SW 1271 (cell line): ENCODE measurements at regions not wholly inside any gene's neighbourhood (a gene's known extent, or its start where the extent isn't known, plus 50 kb on each side); places are given as distances from the start of the nearest gene placed in this dataset.

Source experiments
- DNase-seq, 2 experiments: peaks; one replicate each; lab custom pipeline; 2025; lab: John Stamatoyannopoulos, UW

DNA sequence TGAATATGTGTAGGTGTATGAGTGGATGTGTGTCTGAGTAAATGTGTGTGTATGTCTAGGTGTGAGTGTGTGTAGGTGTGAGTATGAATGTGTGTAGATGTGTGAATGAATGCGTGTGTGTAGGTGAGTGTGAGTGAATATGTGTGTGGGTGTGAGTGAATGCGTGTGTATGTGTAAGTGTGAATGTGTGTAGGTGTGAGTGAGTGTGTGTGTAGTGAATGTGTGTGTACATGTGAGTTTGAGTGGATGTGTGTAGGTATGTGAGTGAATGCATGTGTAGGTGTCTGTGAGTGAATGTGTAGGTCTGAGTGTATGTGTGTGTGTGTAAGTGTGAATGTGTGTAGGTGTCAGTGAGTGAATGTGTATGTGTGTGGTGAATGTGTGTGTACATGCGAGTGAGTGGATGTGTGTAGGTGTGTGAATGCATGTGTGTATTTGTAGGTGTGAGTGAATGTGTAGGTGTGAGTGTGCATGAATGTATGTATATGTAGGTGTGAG is 201.0 kb upstream of the ZNF536 start:
- no peak for DNase-seq

DNA sequence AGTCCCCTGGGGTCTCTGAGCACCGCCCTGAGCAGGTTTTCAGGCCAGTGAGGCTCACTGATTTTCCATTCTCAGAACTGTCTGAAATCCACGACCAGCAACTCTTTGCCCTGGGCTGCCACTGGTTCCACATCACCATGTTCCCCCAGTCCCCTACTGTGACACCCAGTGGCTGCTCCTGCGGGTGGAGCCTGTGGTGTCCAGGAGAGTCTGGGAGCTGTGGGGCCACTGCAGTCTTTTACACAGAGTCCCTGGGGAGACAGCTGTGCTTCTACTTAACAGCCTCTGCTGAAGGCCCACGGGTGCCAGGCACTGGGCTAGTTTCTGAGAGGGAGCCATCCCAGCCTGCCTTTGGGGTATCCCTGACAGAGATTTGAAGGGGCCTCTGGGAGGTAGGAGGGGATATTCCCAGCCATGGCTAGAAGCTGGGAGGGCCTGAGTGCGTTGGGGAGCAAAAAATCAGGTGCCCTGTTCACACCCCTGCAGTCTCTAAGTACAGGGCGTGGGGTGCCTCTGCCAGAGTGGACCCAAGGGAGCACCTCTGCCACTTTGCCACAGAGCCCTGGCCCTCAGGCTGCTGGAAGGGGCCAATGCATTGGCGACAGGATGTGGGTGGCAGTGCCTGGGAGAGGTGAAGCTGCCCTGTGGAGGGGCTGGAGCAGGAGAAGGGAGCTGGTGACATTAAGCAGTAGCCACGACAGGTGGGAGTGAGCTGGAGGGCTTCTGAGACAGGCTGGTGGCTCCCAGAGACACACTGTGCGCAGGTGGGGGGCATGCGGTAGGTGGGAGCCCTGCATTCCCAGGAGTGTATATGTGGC is 200.2 kb upstream of the ZNF536 start:
- DNase-seq, result no peak

- DNase-seq, result no peak
These were observed 199.5 kb upstream of the ZNF536 start for GRCh38 chr19:30172613-30173242.

DNA sequence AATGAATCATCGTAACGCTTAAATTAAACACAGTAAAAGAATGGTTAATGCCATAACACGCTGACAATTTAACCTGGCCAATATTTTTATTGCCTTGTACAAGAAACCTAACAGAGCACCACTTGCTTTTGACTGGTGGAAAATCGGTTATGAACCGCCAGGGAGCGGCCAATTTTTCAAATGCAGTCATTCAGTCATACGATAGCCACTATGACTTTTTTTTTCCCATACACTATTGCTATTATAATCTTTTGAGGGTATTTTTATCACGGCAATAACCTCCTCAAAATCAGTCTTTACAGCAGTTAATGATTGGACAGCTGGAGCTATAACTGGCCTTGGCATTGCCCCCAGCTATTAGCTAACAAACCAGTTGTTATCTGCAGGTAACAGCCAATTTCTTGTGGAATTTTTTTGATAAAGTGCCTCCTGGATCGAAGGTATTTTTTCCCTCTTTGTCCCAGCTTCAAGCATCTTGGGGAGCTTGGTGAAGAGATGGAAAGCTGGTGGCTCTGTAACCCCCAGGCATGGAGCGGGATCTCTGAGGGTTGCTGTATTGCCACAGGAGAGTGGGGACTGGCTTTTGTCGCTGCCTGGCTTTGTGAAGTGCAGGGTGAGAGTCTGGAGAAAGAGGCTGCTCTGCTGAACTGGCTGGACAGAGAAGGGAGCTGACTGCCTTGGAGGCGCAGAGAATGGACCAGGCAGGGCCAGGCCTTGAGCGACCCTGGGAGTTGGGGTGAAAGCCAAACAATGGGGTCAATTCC is 198.4 kb upstream of the ZNF536 start:
- DNase-seq, result no peak

- DNase-seq, result no peak
These were observed 197.9 kb upstream of the ZNF536 start for GRCh38 chr19:30174357-30174645.

DNA sequence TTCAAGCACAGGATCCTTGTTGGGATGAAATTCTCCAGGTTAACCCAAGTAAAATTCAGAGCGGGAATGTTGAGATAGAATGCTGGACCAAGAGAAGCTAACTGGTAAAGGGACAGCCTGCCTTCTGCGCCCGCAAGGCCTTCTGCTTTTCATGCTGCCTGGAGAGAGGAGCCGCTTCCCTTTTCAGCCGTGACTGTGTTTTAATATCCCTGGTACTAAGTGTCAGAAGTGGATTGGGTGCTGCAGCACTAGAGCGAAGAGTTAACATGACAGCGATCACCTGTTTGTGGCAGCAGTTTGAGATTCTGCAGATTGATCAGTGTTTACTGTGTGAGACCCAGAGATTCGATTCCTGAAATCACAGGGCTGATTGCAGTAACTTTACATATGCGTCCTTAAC is 197.4 kb upstream of the ZNF536 start:
- DNase-seq, result no peak

DNA sequence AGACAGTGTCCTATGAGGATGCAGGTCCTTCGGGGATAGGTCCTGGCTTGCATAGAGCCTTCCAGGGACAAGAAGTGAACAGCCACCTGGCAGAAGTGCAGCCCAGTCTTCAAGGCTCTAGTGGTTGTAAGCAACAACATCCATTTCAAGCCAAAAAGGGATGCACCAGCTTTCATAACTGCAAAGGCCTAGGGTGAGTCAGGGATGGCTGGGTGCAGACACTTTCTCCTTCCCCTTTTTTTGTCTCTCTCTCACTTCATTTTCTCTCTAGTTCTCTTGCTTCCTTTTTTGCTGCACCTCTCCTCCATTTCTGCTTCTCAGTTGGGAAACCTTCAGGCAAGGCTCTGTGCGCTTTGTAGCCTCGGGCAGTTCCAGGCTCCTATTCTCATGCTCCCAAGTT is 196.2 kb upstream of the ZNF536 start:
- no peak for DNase-seq

DNA sequence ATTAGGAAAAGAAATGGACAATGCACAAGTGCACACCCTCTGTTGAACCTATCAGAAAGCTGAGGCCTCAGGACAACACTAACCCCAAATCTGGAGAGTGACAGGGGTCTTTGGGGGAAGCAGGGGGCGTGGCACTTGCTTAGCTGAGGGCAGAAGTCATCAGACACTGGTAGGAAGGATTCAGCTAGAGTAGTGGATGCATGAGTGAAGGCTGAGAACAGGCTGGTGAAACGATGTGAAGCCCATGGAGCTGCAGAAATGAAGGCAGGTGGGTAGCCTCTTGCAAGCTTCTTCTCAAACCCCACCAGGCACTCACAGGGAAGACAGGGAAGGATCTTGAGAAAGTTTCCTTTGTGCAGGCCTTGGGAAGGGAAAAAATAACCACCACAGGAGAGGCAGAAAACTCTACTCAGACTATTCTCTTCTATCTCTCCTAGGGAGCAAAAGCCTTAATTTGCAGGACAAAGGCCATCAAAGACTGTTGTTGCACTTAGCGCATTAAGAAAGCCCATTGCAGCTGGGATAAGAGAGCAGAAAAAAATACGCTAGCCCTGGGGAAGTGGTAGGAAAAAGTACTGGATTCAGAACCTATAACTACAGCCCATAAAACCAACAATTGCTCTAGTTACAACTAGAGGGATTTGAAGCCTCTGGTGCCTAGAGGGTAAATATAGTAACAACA is 193.3 kb upstream of the ZNF536 start:
- DNase-seq, result no peak

DNA sequence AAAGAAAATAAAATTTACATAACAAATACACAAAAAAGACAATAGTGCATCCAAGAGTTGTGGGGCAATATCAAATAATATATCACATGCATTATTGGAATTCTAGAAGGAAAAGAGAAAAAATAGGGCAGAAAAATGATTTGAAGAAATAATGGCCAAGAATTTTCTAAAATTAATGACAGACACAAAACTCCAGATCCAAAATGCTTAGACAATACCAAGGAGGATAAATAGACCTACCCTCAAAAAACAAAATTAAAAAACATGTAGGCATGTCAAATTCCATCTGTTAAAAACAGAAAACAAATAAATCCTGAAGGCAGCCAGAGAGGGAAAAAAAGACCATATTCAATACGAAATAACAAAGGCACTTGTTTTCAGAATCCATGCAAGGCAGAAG is 191.5 kb upstream of the ZNF536 start:
- DNase-seq, result no peak

- no peak for DNase-seq
These were observed 188.2 kb upstream of the ZNF536 start for GRCh38 chr19:30183807-30184490.

GRCh38 chr19:30202060-30202600 is 170.1 kb upstream of the ZNF536 start:
- DNase-seq, result no peak

DNA sequence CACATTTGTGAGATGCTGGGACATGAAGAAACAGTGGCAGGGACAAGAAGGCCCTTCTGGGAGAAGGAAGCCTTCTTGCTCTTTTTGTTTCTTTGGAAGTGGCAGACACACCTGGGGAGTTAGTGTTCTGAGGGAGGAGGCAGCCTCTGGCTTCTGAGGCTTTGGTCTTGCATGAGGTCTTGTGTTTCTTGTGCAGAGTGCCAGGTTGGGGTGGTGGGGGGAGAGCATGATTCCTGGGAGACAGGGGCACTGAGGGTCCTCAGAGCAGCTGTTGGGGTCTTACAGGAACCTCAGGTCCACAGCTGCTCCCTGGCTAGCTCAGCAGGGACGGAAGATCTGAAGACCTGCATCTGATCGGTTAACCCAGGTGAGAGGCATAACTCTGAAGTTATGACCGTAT is 167.5 kb upstream of the ZNF536 start:
- no peak for DNase-seq

DNA sequence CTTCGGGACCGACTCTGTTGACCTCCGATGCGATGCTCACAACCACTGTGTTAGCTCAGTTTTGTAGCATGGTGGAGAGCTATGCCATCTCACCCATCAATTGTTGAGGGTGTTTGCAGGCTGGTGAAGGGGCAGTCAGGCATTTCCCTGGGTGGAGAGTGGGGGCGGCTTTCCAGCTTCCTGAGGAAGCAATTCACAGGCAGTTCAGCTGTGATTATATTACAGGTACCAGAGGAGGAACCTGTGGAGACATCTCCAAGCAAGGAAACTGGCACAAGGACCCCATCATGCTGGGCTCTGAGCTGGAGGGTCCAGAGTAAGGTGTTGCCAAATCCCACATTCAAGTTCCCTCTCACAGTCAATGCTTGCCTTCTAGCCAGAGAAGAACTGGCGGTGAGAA is 166.0 kb upstream of the ZNF536 start:
- DNase-seq, result no peak

DNA sequence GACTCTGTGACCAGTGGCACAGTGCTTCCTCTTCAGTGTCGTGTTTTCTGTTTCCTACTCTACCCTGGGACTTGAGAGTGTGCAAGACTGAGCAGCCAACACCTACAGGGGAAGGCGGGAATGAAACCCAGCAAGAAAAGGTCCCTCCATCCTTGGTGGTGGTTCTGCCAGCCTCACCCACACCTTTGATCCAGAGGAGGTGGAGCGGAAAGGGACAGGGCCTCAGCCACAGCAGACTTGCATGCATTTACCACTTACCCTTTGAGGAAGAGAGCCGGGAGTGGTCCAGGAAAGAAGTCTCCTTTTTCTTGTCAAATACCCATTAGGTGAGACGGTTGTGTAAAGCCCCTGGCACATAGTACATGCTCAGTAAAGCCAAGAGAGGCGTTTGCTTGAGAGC is 164.8 kb upstream of the ZNF536 start:
- DNase-seq, result no peak

- DNase-seq, result no peak
These were observed 163.6 kb upstream of the ZNF536 start for GRCh38 chr19:30208436-30209060.

DNA sequence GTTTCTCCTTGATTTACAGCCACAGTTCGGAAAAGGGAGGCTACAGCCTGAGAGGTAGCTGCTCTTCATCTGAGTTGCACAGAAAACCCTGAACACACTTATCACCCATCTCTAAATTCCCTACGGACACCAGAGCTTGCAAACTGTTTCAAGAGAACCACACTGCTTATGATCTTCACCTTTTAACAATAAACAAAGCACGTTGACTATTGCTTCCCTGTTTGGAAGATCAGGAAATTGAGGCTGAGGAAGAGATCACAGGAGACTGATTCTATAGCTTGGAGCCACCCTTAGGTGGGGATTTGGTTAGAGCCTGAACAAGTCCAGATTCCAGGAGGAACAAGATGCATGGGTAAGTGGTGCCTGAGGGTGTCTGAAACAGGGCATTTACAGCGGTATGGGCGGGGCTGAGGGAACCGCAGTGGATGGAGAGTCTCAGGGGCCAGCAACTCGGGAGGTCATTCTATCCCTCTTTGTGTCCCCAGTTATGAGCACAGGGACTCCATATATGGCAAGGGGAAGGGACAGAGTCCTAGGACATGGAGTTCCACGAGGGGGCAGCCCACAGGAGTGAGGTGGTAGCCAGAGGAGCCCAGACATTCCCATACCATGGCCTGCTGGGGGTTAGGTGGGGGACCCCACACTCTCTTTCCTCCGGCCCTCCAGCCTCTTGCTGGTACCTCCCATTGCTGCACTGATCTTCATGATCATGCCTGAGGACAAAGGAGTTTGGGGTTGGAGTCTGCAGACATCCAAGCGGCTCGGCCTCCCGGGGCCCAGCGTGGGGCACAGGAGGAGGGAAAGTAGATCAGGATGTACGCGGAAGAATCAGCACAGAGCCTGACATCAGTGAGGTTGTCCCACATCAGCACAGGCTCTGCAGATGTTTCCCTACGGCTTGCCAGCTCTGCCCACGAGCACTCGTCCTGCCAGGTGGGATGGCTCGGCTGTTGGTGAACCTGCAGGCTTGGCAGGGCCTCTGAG is 162.3 kb upstream of the ZNF536 start:
- DNase-seq, result no peak

- no peak for DNase-seq
These were observed 159.6 kb upstream of the ZNF536 start for GRCh38 chr19:30212574-30212973.

DNA sequence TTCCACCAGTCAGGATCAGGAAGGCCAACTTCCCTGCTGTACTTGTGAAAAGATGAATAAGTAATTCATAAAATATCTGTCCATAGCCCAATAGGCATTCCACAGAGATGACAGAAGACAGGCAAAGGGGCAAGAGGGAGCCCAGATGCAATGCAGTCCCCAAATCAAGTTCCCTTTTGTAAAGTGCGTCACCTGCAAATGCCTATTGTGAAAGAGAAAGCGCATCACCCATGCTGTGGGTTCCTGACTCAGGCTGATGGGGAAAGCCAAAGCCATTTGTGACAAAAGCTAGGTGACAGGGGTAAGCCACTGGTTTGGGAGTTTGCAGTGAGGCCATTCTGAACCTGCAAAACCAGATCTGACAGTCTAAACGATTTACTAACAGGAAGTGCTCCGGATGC is 157.5 kb upstream of the ZNF536 start:
- DNase-seq, result no peak

GRCh38 chr19:30215248-30215647 is 156.9 kb upstream of the ZNF536 start:
- DNase-seq, result no peak

DNA sequence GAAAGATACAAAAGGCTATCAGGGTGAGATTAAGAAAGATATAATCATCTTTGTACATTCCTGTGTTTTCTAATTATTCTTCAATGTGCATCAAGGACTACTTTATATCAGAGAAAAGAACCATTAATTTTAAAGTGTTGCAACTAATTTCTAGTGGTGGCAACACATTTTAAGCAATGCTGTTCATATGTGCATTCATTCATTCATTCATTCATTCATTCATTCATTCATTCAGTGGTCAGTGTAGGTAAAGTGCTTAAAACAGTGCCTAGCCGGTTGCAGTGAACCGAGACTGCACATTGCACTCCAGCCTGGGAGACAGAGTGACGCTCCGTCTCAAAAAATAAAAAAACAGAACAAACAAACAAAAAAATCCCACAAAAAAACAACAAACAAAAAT is 155.7 kb upstream of the ZNF536 start:
- no peak for DNase-seq
